ENCODE measurements at regions not wholly inside any gene's neighbourhood (a gene's known extent, or its start where the extent isn't known, plus 50 kb on each side); places are given as distances from the start of the nearest gene placed in this dataset.
"Not testable (repeated sequence)": the region's sequence is repeated elsewhere in the genome, so short reads cannot be mapped to it uniquely, and the experiment has no call there.

DNA sequence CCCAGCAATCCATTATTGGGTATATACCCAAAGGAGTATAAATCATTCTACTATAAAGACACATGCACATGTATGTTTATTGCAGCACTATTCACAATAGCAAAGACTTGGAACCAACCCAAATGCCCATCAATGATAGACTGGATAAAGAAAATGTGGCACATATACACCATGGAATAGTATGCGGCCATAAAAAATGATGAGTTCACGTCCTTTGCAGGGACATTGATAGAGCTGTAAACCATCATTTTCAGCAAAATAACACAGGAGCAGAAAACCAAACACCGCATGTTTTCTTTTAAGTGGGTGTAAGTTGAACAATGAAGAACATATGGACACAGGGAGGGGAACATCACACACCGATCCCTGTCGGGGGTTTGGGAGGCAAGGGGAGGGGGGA is 56.7 kb downstream of the PALS2 start:
- DNase-seq; intact Hi-C loops (cut with micrococcal nuclease); H3K27ac Mint-ChIP-seq; H3K27me3 Mint-ChIP-seq (ENCODE audit: low read depth); H3K4me1 Mint-ChIP-seq (ENCODE audit: low read depth); H3K4me3 Mint-ChIP-seq; CTCF ChIA-PET: not testable (repeated sequence)
- Mint-ChIP-seq H3K36me3 (ENCODE audit: low read depth) (peaks cover 43% of the 10 kb centered on the region), H3K9me3 (peaks cover 21% of the 10 kb centered on the region)

DNA sequence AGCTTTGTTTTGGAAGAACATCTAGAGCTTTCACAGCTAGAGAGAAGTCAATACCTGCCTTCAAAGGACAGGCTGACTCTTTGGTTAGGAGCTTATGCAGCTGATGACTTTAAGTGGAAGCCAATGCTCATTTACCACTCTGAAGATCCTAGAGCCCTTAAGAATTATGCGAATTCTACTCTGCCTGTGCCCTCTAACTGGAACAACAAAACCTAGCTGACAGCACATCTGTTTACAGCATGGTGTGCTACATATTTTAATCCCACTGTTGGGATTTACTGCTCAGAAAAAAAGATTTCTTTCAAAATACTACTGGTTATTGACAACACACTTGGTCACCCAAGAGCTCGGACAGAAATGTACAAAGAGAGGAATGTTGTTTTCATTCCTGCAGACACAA is 57.3 kb downstream of the PALS2 start:
- Mint-ChIP-seq H3K36me3 (ENCODE audit: low read depth) (peaks cover 40% of the 10 kb centered on the region), H3K9me3 (peaks cover 21% of the 10 kb centered on the region), H3K4me3 (no peak overlapping the region), H3K27ac (no peak overlapping the region), H3K27me3 (ENCODE audit: low read depth) (no peaks in the 10 kb centered on the region), H3K4me1 (ENCODE audit: low read depth) (peaks cover 5% of the 10 kb centered on the region)
- intact Hi-C loops (cut with micrococcal nuclease) = no loop called here
- DNase-seq = no peak
- CTCF ChIA-PET = no interaction called here

DNA sequence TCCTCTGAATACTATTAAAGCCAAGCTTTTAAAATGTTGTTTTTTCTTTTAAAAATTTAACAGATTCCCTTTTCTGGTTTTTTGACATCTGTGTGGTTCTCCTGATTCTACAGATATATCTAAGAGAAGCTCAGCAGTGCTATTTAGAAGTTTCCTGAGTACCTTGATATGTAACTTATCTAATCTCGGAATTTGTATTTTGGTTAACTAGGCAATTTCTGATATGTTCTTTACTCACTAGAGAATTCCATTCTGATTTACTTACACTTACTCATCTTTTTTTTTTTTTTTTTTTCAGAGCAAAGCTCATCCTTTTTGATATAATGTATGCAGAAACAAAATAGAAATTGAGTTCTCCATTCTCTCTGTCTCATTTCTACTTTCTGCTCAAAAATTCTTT is 63.8 kb downstream of the PALS2 start:
- intact Hi-C loops (cut with micrococcal nuclease) = no loop called here
- CTCF ChIA-PET = interaction anchor here (0.6 kb wide), 1 partner anchor 29 kb away, joined by 3 read pairs; no protein-coding TSS in a partner anchor
- H3K9me3 Mint-ChIP-seq = peaks cover 2% of the 10 kb centered on the region
- H3K27me3 Mint-ChIP-seq (ENCODE audit: low read depth) = no peaks in the 10 kb centered on the region
- no peak overlapping the region for H3K4me3 Mint-ChIP-seq
- H3K4me1 Mint-ChIP-seq (ENCODE audit: low read depth) = no peaks in the 10 kb centered on the region
- DNase-seq = no peak
- H3K27ac Mint-ChIP-seq = no peak overlapping the region
- H3K36me3 Mint-ChIP-seq (ENCODE audit: low read depth) = peaks cover 18% of the 10 kb centered on the region

DNA sequence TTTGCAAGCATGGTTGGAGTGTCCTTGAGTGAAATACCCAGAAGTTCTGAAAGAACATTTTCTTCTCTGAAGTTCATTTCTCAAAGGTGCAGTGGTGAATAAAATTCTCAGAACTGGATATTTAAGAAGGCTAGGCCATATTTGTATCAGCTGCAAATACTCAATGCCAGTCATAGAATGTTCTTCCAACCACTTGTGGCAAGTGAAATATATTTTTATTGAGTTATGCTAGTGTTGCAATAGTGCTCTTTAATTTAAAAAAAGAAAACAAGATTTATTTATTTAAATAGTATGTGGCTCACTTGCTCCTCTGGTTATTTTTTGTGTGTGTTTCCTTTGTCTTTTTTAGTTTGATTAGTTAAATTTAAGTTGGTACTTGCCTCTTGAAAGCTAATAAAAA is 64.5 kb downstream of the PALS2 start:
- H3K27me3 Mint-ChIP-seq (ENCODE audit: low read depth) = no peaks in the 10 kb centered on the region
- H3K4me1 Mint-ChIP-seq (ENCODE audit: low read depth) = no peaks in the 10 kb centered on the region
- no peak for DNase-seq
- CTCF ChIA-PET = interaction anchor here (0.6 kb wide), 1 partner anchor 28 kb away, joined by 3 read pairs; no protein-coding TSS in a partner anchor
- H3K27ac Mint-ChIP-seq = no peak overlapping the region
- peaks cover 25% of the 10 kb centered on the region for H3K36me3 Mint-ChIP-seq (ENCODE audit: low read depth)
- peaks cover under 1% of the 10 kb centered on the region for H3K9me3 Mint-ChIP-seq
- intact Hi-C loops (cut with micrococcal nuclease) = no loop called here
- H3K4me3 Mint-ChIP-seq = no peak overlapping the region

DNA sequence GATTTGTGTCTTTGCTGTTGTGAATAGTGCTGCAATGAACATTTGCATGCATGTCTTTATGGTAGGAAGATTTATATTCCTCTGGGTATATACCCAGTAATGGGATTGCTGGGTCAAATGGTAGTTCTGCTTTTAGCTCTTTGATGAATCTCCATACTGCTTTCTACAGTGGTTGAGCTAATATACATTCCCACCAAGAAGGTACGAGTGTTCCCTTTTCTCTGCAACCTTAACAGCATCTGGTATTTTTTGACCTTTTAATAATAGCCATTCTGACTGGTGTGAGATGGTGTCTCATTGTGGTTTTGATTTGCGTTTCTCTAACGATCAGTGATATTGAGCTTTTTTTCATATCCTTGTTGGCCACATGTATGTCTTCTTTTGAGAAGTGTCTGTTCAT is 71.3 kb downstream of the PALS2 start:
- intact Hi-C loops (cut with micrococcal nuclease); H3K27ac Mint-ChIP-seq; H3K9me3 Mint-ChIP-seq; DNase-seq; H3K4me1 Mint-ChIP-seq (ENCODE audit: low read depth); H3K27me3 Mint-ChIP-seq (ENCODE audit: low read depth); H3K4me3 Mint-ChIP-seq: not testable (repeated sequence)
- peaks cover 38% of the 10 kb centered on the region for H3K36me3 Mint-ChIP-seq (ENCODE audit: low read depth)
- CTCF ChIA-PET = interaction anchor here (0.8 kb wide), 1 partner anchor 68 kb away, joined by 3 read pairs; no protein-coding TSS in a partner anchor

All from activated naive CD4-positive, alpha-beta T cell treated with anti-CD3 and anti-CD28 coated beads for 36 hours (primary cell).